ENCODE measurements at regions not wholly inside any gene's neighbourhood (a gene's known extent, or its start where the extent isn't known, plus 50 kb on each side); places are given as distances from the start of the nearest gene placed in this dataset.

DNA sequence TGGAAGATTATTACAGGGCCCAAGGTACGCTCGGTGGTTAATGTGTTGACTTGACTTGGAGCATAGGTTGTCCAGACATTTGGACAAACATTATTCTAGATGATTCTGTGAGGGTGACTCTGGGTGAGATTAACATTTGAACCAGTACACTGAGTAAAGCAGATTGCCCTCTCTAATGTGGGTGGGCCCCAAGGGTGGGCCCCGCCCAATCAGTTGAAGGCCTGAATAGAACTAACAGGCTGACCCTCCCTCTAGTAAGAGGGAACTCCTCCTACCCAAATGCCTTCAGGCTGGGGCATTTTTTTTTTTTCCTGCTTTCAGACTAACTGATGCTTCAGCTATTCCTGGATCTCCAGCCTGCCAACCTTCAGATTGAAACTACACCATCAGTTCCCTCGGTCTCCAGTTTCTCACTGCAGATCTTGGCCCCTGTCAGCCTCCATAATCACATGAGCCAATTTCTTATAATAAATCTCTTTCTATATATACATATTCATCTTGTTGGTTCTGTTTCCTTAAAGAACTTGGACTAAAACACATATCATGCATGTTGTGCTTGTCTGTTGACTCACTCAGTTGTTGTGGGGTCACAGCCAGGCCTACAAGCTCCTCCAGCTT, 338.1 kb upstream of the BRINP1 start:
- DNase-seq (ENCODE audit: low read depth), result no peak
- no peak overlapping the region for H3K4me3 ChIP-seq (ENCODE audit: low read depth, low read length)
- no peak for TF ChIP-seq CTCF (IDR thresholded peaks at IDR 0.05; ENCODE audit: low read depth, low read length, missing control alignments)

DNA sequence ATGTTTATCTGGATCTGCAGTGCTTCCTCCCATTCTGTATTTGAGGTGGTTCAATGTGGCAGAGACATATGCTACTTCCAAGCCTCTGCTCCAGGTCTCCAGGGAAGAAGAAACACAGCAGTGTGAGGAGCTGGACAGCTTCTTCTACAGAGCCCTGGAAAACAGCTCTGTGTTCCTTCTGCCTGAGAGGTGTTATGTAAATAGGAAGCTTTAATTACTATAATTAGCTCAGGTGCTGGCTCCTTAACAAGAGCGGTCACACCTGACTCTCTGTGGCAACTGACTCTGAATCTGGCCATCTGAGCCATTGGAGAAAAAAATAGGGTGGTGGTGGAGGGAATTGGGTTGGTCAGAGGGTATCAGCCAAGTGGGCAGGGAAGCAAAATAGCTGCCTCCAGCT, 332.4 kb upstream of the BRINP1 start:
- no peak for TF ChIP-seq CTCF (IDR thresholded peaks at IDR 0.05; ENCODE audit: low read depth, low read length, missing control alignments)
- H3K4me3 ChIP-seq (ENCODE audit: low read depth, low read length), result no peak overlapping the region
- no peak for DNase-seq (ENCODE audit: low read depth)

DNA sequence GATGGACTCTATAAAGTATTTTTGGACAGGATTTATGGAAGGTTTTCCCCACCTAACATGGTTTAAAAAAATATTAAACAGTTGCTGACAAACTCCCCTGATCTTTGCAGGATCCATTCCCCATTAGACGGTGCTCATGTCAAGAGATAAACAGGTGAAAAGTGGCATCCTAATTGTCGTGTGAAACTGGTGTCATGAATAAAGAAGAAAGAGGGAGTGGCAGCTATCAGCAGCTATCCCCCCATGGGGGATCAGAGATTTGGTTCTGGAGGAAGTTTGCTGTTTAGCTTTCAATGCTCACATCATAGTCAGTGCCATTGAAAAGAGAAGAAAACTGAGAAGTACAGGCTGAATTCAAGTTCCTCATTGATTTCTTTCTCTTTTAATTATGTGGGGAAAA, 329.3 kb upstream of the BRINP1 start:
- DNase-seq (ENCODE audit: low read depth), result no peak
- H3K4me3 ChIP-seq (ENCODE audit: low read depth, low read length), result no peak overlapping the region
- no peak for TF ChIP-seq CTCF (IDR thresholded peaks at IDR 0.05; ENCODE audit: low read depth, low read length, missing control alignments)

DNA sequence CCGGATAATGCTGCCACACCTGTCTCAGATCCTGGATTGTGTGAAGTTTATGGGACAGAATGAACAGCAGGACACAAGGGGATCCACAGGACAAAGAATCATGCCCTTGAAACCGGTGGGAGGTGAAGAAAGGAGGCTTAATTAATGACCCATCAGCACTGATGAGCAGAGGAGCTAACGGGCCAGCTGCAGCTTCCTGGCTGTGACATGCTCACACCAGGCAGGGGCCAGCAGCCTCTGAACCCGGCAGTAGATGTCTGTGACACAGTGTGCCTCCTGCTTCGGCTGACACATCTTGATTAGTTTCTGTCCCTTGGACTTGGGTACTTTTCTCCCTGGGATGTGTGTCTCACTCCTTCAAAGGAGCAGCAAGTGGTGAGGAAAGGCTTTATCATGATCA, 328.8 kb upstream of the BRINP1 start:
- no peak for TF ChIP-seq CTCF (IDR thresholded peaks at IDR 0.05; ENCODE audit: low read depth, low read length, missing control alignments)
- no peak overlapping the region for H3K4me3 ChIP-seq (ENCODE audit: low read depth, low read length)
- no peak for DNase-seq (ENCODE audit: low read depth)

DNA sequence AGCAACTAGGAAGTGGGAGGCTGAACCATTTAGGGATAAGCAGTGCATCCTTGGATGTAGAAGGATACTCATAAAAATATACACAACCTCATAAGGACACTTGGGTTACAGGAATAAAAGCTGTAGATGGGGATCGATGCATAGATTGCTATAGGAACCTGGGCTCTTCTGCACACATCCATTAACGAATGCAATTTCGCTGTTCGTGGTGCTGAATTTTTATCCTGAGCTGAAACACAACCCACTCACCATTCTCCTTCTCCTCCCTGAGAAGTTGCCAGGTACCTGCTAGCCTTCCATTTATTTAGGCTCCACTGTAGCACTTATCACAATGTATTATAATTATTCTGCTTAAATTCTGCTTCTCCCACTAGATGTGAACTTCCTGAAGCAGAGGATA, 320.6 kb upstream of the BRINP1 start:
- no peak overlapping the region for H3K4me3 ChIP-seq (ENCODE audit: low read depth, low read length)
- no peak for TF ChIP-seq CTCF (IDR thresholded peaks at IDR 0.05; ENCODE audit: low read depth, low read length, missing control alignments)
- DNase-seq (ENCODE audit: low read depth), result no peak

- DNase-seq (ENCODE audit: low read depth), result no peak
- H3K4me3 ChIP-seq (ENCODE audit: low read depth, low read length), result no peak overlapping the region
- no peak for TF ChIP-seq CTCF (IDR thresholded peaks at IDR 0.05; ENCODE audit: low read depth, low read length, missing control alignments)
Observed at GRCh38 chr9:119688547-119688946, 319.3 kb upstream of the BRINP1 start.

GRCh38 chr9:119677811-119678505, 308.7 kb upstream of the BRINP1 start:
- no peak for DNase-seq (ENCODE audit: low read depth)
- no peak for TF ChIP-seq CTCF (IDR thresholded peaks at IDR 0.05; ENCODE audit: low read depth, low read length, missing control alignments)
- no peak overlapping the region for H3K4me3 ChIP-seq (ENCODE audit: low read depth, low read length)
